ENCODE measurements at regions not wholly inside any gene's neighbourhood (a gene's known extent, or its start where the extent isn't known, plus 50 kb on each side); places are given as distances from the start of the nearest gene placed in this dataset.
"Not testable (repeated sequence)": the region's sequence is repeated elsewhere in the genome, so short reads cannot be mapped to it uniquely, and the experiment has no call there.

GRCh38 chr5:109992264-109992915 lies 302.7 kb downstream of the MAN2A1 start:
- DNase-seq = no peak

GRCh38 chr5:109994135-109994534 lies 304.4 kb downstream of the MAN2A1 start:
- no peak for DNase-seq

GRCh38 chr5:109996246-109996645 lies 306.5 kb downstream of the MAN2A1 start:
- no peak for DNase-seq

DNA sequence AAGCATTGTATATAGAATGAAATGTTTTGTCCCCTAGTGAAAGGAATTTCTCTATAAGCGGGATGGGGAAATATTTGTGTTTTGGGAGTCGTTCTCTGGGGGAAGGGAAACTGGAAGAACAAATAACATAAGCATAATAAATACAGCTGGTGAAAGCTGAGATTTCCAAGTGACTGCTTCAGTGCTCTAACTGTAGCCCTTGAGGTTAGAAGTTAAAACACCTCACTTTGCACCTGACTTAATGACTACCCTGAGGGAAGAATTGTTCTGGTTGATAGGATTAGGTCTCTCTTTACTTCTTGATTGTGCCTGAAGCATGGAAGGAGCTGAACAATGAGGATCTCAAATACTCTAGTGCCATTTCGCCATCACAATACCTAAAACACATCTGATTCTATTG lies 307.4 kb downstream of the MAN2A1 start:
- DNase-seq = no peak

DNA sequence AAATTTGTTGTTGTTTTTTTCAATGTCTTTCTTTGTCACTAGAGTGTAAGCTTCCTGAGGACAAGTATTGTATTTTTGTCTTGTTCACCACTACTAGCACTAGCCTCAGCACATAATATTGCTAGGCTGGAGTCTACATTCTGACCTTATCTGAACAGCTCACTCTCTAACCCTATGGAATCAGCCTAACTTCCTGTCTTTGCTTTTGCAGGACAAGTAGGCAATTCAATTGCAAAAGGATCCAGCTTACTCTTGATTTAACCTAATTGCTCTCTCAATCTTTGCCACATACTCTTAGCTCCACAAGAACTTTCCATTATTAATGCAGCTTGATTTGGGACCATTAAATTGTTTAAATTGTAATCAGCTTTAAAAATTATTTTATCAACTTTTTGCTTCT lies 308.5 kb downstream of the MAN2A1 start:
- DNase-seq = no peak

DNA sequence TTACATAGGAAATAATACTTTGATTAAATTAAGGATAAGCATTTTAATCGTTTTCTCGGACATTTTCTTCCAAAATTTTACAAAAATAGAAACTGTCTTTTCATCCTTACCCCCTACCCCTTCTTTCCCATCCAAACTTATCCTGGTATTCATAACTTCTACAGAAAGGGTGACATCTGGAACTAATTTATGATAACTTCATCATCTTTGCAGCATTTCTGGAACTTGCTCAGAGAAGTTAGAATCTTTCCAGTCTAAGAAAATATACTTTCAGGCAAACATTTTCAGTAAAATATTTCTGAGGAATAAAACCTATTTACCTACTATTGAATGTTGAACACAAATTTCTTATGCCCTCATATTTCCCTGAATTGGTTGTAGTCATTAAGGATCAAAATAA lies 309.0 kb downstream of the MAN2A1 start:
- no peak for DNase-seq

GRCh38 chr5:110001648-110002047 lies 311.9 kb downstream of the MAN2A1 start:
- no peak for DNase-seq

GRCh38 chr5:110002652-110003051 lies 312.9 kb downstream of the MAN2A1 start:
- no peak for DNase-seq

DNA sequence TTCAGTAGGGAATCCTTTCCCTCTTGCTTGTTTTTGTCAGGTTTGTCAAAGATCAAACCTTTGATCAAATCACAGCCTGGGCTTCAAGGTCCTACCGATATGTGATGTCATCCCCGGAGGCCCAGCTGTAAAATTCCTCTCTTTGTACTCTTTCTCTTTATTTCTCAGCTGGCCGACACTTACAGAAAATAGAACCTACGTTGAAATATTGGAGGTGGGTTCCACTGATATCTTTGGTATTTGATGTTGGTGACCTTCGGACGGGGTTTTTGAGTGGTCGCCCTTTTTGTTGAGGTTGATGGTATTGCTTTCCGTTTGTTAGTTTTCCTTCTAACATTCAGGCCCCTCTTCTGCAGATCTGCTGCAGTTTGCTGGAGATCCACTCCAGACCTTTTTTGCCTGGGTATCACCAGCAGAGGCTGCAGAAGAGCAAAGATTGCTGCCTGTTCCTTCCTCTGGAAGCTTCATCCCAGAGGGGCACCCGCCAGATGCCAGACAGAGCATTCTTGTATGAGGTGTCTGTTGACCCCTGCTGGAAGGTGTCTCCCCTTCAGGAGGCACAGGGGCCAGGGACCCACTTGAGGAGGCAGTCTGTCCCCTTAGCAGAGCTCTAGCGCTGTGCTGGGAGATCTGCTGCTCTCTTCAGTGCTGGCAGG lies 316.3 kb downstream of the MAN2A1 start:
- not testable (repeated sequence) for DNase-seq

DNA sequence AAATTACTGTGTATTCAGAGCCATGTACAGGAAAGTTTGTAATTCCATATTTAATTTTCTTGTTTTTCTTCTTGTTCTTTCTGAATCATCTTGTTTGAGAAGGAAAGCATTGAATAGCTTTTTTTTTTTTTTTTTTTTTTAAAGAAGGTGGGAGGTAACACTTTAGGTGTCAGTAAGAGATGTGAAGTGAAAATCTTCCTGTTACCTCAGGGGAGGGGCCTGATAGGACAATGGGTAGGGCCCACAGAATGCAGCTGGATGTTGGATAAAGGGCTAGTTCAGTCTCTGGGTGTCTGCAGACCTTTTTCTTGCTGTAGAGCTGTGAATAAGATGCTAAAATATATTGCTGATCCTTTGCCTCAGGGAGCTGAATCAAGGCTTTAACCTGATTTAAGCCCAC lies 317.4 kb downstream of the MAN2A1 start:
- no peak for DNase-seq

- DNase-seq = no peak
Measured at GRCh38 chr5:110008131-110008530, 318.4 kb downstream of the MAN2A1 start.

DNA sequence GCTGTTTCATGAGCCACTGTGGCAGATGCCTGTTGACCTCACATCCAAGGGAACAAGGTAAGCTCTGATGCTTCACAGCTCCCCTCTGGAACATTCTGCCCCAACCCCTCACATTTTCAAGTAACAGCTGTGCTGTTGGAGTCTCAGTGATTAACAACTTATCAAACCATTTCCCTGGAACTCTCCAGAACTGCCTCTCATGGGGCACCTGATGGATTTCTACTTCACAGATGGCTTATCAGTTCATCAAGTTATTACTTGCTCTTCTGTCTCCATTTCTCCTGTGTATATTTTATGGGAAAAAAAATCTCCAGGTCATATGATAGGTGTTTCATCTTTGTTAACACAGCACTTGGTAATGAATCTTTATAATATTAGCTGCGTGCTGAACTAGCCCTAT lies 322.4 kb downstream of the MAN2A1 start:
- no peak for DNase-seq

DNA sequence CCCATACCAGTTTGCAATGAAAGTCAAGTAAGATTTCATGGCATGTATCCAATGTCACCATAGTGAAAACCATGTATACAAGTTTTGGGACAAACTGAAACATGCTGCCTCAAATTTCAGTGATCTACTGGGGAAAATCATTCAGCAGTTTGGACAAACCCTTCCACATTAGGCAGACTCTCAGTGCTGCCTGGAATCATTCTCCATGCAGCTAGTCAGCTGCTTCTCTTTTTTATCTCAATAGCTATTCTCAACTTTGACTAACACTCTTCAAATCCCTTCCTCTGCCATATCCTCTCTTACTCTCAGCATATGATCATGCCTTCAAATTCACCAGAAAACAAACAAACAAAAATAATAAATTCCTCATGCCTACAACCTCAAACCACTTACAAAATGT lies 323.3 kb downstream of the MAN2A1 start:
- DNase-seq = no peak

GRCh38 chr5:110017854-110018253 lies 328.1 kb downstream of the MAN2A1 start:
- no peak for DNase-seq

DNA sequence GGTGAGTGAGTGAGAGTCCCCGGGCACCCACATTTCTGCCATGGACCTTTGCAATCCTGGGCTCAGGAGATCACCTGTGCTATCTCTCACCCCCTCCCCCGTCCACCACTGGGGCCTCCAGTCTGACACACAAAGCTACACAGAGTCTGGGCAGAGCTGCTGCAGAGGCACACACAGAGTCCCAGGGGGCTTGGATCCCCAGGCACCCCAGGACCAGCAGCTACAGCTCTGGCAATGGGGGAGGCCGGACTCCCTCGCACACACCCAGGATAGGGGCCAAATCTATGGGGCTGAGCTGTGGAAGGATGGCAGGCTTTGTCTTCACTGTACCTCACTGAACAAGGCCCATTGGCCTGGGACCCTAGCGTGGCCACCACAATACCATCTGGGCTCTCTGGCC lies 328.8 kb downstream of the MAN2A1 start:
- DNase-seq = no peak

DNA sequence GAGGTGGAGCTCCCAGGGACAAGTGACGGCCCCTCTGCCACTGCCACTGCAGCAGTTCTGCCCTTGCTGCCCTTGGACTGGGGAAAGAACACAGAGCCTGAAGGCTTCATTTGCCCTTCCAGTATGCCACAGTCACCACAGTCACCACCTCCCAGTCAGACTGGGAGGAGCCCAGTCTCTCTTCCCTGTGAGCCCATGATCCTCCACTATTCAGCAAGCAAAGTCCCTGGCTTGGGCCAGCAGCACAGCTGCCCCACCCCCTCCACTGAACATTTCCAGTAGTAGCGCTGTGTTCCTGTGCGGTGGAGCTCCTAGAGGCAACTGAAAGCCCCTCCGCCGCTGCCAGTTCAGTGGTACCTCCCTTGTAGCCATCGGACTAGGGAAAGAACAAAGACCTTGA lies 329.4 kb downstream of the MAN2A1 start:
- no peak for DNase-seq

GRCh38 chr5:110019780-110020179 lies 330.1 kb downstream of the MAN2A1 start:
- DNase-seq = no peak

GRCh38 chr5:110021251-110021650 lies 331.5 kb downstream of the MAN2A1 start:
- DNase-seq = no peak

GRCh38 chr5:110025160-110025559 lies 335.4 kb downstream of the MAN2A1 start:
- DNase-seq = no peak

GRCh38 chr5:110027527-110028322 lies 338.0 kb downstream of the MAN2A1 start:
- no peak for DNase-seq

DNA sequence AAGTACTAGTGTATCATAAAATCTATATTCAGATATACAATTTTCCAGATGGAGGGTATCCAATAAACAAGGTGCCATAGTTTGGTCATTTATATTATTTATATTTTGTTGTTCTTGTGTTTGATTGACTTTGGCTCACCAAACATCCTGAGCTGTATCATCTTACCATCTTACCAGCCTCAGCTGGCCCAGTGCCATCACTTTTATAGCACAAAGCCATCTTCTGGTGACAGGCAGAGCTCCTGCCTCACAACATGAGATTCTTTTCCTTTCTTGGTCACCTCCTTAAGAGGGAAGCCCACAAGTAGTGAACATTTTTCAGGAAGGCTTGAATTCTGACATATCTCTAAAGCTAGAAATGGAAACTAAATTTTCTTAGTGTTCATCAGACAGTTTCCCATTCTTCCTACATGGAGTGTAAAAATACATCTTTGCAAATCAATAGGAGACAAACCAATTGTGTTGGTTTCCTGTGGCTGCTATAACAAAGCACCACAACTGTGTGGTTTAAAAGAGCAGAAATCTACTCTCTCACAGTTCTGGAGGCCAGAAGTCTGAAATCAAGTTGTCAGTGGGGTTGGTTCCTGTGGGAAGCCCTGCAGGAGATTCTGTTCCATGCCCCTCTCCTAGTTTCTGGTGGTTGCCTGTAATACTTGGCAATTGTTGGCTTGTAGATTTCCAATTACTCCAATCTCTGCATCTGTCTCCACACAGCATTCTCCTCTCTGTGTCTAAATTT lies 341.8 kb downstream of the MAN2A1 start:
- DNase-seq = no peak

- no peak for DNase-seq
Measured at GRCh38 chr5:110032376-110032775, 342.6 kb downstream of the MAN2A1 start.

DNA sequence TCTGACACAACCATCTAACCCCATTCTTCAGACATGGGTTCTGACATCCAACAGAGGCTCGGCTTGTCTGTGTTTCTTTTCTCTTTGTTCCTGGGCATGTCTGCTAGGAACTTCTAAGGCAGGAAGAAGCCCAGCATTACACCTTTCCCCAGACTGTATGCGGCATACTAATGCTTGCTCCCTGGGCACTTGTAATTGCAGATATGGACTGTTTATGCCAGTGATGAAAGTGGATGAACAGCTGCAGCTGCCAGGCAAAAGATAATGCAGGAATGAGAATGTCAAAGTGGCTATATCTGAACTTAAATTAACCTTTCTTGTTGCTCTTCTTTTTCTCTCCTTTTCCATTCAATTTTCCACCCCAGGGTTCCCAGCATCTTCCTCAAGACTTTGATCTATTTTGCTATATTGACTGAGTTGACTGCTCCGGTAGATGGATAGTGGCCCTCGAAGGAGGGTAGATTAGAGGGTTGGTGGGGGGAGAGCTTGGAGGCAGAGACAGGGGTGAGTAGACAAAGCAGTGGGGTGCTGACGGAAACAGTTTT lies 344.4 kb downstream of the MAN2A1 start:
- no peak for DNase-seq
